GM13977 (cell line): ENCODE measurements at regions not wholly inside any gene's neighbourhood (a gene's known extent, or its start where the extent isn't known, plus 50 kb on each side); places are given as distances from the start of the nearest gene placed in this dataset.

ENCODE experiments used
- DNase-seq: peaks from one replicate; pipeline ENCODE4 v3.0.0; 2012; ENCODE audit warnings: low spot score
- in situ Hi-C: fragments of 300-500 bp; cut with MboI; formaldehyde crosslinking; loops from one replicate; pipeline ENCODE4 v1.12.0; 2022; ENCODE audit warnings: low sequenced_read_pairs, low pct_unique_long_range_greater_than_20kb, mixed read lengths, inconsistent platforms; ENCODE audit not compliant: unreplicated experiment
- TF ChIP-seq, protein P1 (sequence below): IDR thresholded peaks from 2 replicates; pipeline ENCODE4 v1.5.1; 2012; ENCODE audit warnings: mild to moderate bottlenecking, control low read depth; ENCODE audit not compliant: insufficient read depth; ENCODE audit errors: extremely low read depth, missing control alignments

DNA sequence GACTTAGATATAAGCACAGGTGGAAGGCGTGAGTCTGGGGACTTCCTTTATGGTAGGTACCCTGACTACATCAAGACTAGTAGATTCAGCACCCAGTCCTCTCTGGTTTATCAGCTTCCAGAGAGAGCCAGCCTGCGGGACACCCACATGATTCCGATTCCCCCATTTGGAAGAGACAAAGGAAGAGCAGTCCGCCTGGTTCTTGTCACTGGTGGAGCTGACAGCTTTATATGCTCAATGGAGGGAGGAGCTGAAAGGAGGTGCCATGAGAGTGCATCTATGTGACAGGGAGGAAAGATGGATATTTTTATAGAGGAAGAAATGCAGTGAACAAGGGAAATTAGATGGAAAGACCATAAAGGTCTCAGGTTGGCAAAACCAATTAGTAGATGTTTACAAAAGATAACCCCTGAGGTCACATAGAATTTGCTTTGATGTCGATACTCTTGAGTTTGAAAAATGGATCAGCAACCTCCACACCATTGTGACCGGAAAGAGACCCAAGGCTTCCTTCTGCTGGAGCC is 437.7 kb downstream of the PMP22 start:
- TF ChIP-seq, protein P1, sequence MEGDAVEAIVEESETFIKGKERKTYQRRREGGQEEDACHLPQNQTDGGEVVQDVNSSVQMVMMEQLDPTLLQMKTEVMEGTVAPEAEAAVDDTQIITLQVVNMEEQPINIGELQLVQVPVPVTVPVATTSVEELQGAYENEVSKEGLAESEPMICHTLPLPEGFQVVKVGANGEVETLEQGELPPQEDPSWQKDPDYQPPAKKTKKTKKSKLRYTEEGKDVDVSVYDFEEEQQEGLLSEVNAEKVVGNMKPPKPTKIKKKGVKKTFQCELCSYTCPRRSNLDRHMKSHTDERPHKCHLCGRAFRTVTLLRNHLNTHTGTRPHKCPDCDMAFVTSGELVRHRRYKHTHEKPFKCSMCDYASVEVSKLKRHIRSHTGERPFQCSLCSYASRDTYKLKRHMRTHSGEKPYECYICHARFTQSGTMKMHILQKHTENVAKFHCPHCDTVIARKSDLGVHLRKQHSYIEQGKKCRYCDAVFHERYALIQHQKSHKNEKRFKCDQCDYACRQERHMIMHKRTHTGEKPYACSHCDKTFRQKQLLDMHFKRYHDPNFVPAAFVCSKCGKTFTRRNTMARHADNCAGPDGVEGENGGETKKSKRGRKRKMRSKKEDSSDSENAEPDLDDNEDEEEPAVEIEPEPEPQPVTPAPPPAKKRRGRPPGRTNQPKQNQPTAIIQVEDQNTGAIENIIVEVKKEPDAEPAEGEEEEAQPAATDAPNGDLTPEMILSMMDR, result no peak
- no peak for DNase-seq
- in situ Hi-C loops, result no loop called here

DNA sequence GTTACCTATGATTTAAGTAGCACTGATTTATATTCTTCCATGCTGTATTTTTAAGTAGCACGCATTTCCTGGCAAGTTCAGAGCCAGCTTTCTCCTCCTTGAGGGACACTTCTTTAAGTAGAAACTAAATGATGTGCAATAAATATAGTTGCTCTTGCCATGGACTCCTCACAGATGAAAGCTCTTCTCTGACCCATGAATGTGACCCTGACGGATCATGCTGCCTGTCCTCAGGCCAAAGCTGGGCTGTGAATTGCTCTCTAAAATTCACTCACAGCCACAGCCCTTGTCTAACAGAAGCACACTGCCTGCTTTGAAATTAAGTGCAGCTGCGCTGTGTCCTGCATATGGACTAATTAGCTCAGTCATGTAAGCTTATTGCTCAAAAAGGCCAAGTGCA is 438.8 kb downstream of the PMP22 start:
- in situ Hi-C loops, result no loop called here
- TF ChIP-seq, protein P1, result no peak
- no peak for DNase-seq

DNA sequence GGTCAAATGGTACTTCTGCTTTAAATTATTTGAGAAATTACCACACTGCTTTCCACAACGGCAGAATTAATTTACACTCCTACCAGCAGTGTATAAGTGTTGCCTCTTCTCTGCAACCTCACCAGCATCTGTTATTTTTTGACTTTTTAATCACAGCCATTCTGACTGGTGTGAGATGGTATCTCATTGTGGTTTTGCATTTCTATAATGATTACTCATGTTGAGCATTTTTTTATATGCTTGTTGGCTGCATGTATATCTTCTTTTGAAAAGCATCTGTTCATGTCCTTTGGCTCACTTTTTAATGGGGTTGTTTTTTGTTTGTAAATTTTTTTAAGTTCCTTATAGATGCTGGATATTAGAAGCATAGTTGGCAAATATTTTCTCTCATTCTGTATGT is 446.7 kb downstream of the PMP22 start:
- no peak for DNase-seq
- TF ChIP-seq, protein P1, result no peak
- in situ Hi-C loops, result no loop called here

DNA sequence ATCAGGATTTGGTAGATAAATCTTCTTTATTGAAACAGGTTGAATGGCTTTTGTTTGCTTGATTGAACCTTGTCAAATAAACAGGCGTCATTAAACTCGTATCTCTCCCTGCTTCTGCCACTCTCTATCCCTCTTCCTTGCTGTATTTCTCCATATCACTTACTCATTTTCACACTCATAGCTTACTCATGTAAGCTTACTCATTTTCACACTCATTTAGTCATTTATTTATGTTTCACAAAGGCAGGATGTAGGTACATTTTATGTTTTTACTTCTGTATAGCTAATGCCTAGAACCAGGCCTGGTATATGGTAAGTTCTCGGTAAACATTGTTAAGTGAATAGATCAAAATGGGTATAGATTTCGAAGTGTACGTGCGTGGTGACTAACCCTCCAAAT is 450.0 kb downstream of the PMP22 start:
- in situ Hi-C loops, result no loop called here
- DNase-seq, result no peak
- TF ChIP-seq, protein P1, result no peak

DNA sequence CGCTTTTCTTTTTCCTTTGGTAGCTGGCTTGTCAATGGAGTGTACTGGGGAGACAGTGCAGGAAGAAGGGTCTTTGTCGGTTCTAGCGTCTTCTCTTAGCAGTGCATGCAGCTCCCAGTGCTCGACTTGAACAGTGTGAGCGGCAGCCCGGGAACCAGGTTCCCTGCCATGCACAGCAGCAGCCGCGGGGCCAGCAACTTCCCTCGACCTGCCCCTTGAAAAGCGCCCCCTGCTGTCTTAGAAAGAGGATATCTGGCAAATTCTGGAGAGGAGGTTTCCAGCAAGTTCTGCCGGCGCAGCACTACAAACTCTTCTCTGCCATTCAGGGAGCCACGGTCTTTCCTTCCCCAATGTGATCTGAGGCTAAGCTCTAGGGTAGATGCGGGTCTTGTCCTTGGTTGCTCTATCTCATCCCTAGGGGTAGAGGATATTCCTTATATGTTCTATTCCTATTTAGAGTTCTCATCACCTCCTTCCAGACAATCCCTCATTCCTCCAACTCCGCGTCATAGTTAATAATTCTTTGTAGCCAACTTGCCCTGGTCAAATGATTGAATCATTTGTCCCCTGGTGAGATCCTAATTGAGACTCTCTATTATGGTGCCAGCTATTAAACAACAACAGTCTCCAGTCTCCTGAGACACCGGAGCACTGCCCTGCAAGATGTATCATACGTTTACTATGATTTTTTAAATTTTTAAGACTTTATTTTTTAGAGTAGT is 451.3 kb downstream of the PMP22 start:
- TF ChIP-seq, protein P1, result no peak
- no peak for DNase-seq
- in situ Hi-C loops, result no loop called here

DNA sequence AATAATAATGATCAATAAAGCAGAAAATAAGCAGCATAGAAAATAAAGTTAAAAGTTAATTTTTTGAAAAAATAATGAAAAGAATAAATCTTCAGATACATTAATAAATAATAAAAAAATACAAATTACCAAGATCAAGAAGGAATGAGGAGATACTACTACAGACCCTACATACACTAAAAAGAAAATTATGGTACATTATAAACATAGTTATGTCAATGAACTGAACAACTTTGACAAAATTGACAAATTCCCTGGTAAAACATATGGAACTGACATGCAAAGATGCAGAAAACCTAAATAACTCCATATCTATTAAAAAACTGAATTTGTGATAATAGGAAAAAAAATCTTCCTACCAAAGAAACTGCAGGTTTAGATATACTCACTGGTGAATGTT is 456.7 kb downstream of the PMP22 start:
- TF ChIP-seq, protein P1, result no peak
- in situ Hi-C loops, result no loop called here

More for the DNA sequence above, 456.7 kb downstream of the PMP22 start:
- no peak for DNase-seq
